ENCODE measurements at regions not wholly inside any gene's neighbourhood (a gene's known extent, or its start where the extent isn't known, plus 50 kb on each side); places are given as distances from the start of the nearest gene placed in this dataset.

DNA sequence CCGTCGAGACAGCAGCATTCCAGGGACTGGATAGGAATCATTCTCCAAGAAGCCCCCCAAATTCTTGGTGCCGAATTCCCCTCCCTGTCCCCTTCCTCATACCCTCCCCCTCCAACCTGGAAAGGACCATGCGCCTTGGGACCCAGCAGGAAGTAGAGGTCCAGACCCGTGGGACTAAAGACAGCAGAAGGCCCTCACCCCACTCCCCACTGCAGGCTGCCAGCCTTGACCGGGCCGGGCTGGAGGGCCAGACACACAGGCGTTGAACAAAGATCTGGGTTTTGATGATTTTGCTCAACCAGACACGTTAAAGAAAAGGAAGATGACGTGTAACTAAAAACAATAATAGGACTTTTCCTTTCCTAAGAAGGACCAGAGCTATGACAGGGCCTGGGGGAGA, 286.5 kb downstream of the NPHP4 start:
- Histone ChIP-seq H3K79me2 (replicated peaks; ENCODE audit: insufficient read depth) (no peaks in the 10 kb centered on the region), H3K36me3 (ENCODE audit: insufficient read depth) (no peaks in the 10 kb centered on the region), H3K4me3 (no peak overlapping the region), H3K27ac (ENCODE audit: low read depth) (no peak overlapping the region), H3K27me3 (ENCODE audit: insufficient read depth) (no peaks in the 10 kb centered on the region), H3K9me2 (ENCODE audit: insufficient read depth) (no peaks in the 10 kb centered on the region), H3F3A (replicated peaks; ENCODE audit: low read depth) (no peaks in the 10 kb centered on the region), H2AFZ (no peak overlapping the region), H4K20me1 (replicated peaks; ENCODE audit: insufficient read depth) (no peaks in the 10 kb centered on the region), H3K4me1 (ENCODE audit: insufficient read depth) (no peaks in the 10 kb centered on the region), H3K4me2 (no peak overlapping the region)
- Mint-ChIP-seq H3K9me3 (no peaks in the 10 kb centered on the region; the same call in 1 of the 3 replicates), H3K4me3 (no peak overlapping the region), H3K27me3 (ENCODE audit: insufficient read depth, low read depth, poor library complexity) (peaks cover 11% of the 10 kb centered on the region), H3K27ac (no peak overlapping the region), H3K4me1 (peaks cover 3% of the 10 kb centered on the region; the same call in 1 of the 3 replicates), H3K36me3 (ENCODE audit: low read depth) (no peaks in the 10 kb centered on the region)
- DNase-seq (ENCODE audit: low spot score) = no peak
- no peak for ATAC-seq
- no peak for TF ChIP-seq ZNF114 (CRISPR knock-in tag; IDR thresholded peaks at IDR 0.05)
- TF ChIP-seq, protein P1, sequence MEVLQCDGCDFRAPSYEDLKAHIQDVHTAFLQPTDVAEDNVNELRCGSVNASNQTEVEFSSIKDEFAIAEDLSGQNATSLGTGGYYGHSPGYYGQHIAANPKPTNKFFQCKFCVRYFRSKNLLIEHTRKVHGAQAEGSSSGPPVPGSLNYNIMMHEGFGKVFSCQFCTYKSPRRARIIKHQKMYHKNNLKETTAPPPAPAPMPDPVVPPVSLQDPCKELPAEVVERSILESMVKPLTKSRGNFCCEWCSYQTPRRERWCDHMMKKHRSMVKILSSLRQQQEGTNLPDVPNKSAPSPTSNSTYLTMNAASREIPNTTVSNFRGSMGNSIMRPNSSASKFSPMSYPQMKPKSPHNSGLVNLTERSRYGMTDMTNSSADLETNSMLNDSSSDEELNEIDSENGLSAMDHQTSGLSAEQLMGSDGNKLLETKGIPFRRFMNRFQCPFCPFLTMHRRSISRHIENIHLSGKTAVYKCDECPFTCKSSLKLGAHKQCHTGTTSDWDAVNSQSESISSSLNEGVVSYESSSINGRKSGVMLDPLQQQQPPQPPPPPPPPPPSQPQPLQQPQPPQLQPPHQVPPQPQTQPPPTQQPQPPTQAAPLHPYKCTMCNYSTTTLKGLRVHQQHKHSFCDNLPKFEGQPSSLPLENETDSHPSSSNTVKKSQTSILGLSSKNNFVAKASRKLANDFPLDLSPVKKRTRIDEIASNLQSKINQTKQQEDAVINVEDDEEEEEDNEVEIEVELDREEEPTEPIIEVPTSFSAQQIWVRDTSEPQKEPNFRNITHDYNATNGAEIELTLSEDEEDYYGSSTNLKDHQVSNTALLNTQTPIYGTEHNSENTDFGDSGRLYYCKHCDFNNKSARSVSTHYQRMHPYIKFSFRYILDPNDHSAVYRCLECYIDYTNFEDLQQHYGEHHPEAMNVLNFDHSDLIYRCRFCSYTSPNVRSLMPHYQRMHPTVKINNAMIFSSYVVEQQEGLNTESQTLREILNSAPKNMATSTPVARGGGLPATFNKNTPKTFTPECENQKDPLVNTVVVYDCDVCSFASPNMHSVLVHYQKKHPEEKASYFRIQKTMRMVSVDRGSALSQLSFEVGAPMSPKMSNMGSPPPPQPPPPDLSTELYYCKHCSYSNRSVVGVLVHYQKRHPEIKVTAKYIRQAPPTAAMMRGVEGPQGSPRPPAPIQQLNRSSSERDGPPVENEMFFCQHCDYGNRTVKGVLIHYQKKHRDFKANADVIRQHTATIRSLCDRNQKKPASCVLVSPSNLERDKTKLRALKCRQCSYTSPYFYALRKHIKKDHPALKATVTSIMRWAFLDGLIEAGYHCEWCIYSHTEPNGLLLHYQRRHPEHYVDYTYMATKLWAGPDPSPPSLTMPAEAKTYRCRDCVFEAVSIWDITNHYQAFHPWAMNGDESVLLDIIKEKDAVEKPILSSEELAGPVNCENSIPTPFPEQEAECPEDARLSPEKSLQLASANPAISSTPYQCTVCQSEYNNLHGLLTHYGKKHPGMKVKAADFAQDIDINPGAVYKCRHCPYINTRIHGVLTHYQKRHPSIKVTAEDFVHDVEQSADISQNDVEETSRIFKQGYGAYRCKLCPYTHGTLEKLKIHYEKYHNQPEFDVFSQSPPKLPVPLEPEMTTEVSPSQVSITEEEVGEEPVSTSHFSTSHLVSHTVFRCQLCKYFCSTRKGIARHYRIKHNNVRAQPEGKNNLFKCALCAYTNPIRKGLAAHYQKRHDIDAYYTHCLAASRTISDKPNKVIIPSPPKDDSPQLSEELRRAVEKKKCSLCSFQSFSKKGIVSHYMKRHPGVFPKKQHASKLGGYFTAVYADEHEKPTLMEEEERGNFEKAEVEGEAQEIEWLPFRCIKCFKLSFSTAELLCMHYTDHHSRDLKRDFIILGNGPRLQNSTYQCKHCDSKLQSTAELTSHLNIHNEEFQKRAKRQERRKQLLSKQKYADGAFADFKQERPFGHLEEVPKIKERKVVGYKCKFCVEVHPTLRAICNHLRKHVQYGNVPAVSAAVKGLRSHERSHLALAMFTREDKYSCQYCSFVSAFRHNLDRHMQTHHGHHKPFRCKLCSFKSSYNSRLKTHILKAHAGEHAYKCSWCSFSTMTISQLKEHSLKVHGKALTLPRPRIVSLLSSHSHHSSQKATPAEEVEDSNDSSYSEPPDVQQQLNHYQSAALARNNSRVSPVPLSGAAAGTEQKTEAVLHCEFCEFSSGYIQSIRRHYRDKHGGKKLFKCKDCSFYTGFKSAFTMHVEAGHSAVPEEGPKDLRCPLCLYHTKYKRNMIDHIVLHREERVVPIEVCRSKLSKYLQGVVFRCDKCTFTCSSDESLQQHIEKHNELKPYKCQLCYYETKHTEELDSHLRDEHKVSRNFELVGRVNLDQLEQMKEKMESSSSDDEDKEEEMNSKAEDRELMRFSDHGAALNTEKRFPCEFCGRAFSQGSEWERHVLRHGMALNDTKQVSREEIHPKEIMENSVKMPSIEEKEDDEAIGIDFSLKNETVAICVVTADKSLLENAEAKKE (CRISPR knock-in tag; IDR thresholded peaks at IDR 0.05) = no peak
- no peak for TF ChIP-seq CREB1 (CRISPR knock-in tag; IDR thresholded peaks at IDR 0.05; ENCODE audit: low read depth)
- no peak for TF ChIP-seq ZNF331 (CRISPR knock-in tag; IDR thresholded peaks at IDR 0.05; ENCODE audit: low read depth)
- no peak for TF ChIP-seq JUNB (IDR thresholded peaks at IDR 0.05; ENCODE audit: unreplicated experiment)
- TF ChIP-seq, protein P2, sequence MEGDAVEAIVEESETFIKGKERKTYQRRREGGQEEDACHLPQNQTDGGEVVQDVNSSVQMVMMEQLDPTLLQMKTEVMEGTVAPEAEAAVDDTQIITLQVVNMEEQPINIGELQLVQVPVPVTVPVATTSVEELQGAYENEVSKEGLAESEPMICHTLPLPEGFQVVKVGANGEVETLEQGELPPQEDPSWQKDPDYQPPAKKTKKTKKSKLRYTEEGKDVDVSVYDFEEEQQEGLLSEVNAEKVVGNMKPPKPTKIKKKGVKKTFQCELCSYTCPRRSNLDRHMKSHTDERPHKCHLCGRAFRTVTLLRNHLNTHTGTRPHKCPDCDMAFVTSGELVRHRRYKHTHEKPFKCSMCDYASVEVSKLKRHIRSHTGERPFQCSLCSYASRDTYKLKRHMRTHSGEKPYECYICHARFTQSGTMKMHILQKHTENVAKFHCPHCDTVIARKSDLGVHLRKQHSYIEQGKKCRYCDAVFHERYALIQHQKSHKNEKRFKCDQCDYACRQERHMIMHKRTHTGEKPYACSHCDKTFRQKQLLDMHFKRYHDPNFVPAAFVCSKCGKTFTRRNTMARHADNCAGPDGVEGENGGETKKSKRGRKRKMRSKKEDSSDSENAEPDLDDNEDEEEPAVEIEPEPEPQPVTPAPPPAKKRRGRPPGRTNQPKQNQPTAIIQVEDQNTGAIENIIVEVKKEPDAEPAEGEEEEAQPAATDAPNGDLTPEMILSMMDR (conservative IDR thresholded peaks at IDR 0.05; ENCODE audit: low read depth in 2 of 2) = no peak
- TF ChIP-seq, protein P3, sequence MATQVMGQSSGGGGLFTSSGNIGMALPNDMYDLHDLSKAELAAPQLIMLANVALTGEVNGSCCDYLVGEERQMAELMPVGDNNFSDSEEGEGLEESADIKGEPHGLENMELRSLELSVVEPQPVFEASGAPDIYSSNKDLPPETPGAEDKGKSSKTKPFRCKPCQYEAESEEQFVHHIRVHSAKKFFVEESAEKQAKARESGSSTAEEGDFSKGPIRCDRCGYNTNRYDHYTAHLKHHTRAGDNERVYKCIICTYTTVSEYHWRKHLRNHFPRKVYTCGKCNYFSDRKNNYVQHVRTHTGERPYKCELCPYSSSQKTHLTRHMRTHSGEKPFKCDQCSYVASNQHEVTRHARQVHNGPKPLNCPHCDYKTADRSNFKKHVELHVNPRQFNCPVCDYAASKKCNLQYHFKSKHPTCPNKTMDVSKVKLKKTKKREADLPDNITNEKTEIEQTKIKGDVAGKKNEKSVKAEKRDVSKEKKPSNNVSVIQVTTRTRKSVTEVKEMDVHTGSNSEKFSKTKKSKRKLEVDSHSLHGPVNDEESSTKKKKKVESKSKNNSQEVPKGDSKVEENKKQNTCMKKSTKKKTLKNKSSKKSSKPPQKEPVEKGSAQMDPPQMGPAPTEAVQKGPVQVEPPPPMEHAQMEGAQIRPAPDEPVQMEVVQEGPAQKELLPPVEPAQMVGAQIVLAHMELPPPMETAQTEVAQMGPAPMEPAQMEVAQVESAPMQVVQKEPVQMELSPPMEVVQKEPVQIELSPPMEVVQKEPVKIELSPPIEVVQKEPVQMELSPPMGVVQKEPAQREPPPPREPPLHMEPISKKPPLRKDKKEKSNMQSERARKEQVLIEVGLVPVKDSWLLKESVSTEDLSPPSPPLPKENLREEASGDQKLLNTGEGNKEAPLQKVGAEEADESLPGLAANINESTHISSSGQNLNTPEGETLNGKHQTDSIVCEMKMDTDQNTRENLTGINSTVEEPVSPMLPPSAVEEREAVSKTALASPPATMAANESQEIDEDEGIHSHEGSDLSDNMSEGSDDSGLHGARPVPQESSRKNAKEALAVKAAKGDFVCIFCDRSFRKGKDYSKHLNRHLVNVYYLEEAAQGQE (IDR thresholded peaks at IDR 0.05; ENCODE audit: unreplicated experiment) = no peak
- TF ChIP-seq EZH2phosphoT487 (IDR thresholded peaks at IDR 0.05; ENCODE audit: unreplicated experiment) = no peak
- TF ChIP-seq, protein P4, sequence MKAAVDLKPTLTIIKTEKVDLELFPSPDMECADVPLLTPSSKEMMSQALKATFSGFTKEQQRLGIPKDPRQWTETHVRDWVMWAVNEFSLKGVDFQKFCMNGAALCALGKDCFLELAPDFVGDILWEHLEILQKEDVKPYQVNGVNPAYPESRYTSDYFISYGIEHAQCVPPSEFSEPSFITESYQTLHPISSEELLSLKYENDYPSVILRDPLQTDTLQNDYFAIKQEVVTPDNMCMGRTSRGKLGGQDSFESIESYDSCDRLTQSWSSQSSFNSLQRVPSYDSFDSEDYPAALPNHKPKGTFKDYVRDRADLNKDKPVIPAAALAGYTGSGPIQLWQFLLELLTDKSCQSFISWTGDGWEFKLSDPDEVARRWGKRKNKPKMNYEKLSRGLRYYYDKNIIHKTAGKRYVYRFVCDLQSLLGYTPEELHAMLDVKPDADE (IDR thresholded peaks at IDR 0.05) = no peak
- TF ChIP-seq STAT1 (IDR thresholded peaks at IDR 0.05; ENCODE audit: unreplicated experiment) = no peak
- TF ChIP-seq NANOG (IDR thresholded peaks at IDR 0.05; ENCODE audit: borderline replicate concordance) = no peak
- no peak for TF ChIP-seq EZH2 (IDR thresholded peaks at IDR 0.05; ENCODE audit: low read depth, unreplicated experiment)
- no peak for TF ChIP-seq POLR2AphosphoS5 (IDR thresholded peaks at IDR 0.05; ENCODE audit: low read depth)
